ENCODE measurements at regions not wholly inside any gene's neighbourhood (a gene's known extent, or its start where the extent isn't known, plus 50 kb on each side); places are given as distances from the start of the nearest gene placed in this dataset.
"Not testable (repeated sequence)": the region's sequence is repeated elsewhere in the genome, so short reads cannot be mapped to it uniquely, and the experiment has no call there.

GRCh38 chr11:67940440-67940839 lies 63.5 kb downstream of the UNC93B1 start:
- DNase-seq (ENCODE audit: low read depth in 2 of 2), result not testable (repeated sequence)

GRCh38 chr11:67938964-67939363 lies 64.9 kb downstream of the UNC93B1 start:
- not testable (repeated sequence) for DNase-seq (ENCODE audit: low read depth in 2 of 2)

- DNase-seq (ENCODE audit: low read depth in 2 of 2), result not testable (repeated sequence)
Measured at GRCh38 chr11:67938371-67938770, 65.5 kb downstream of the UNC93B1 start.

- not testable (repeated sequence) for DNase-seq (ENCODE audit: low read depth in 2 of 2)
Measured at GRCh38 chr11:67923565-67923964, 80.3 kb downstream of the UNC93B1 start.

- DNase-seq (ENCODE audit: low read depth in 2 of 2), result not testable (repeated sequence)
Measured at GRCh38 chr11:67920546-67920945, 83.4 kb downstream of the UNC93B1 start.

- DNase-seq (ENCODE audit: low read depth in 2 of 2), result not testable (repeated sequence)
Measured at GRCh38 chr11:67912184-67912583, 91.7 kb downstream of the UNC93B1 start.

GRCh38 chr11:67911211-67911610 lies 92.7 kb downstream of the UNC93B1 start:
- not testable (repeated sequence) for DNase-seq (ENCODE audit: low read depth in 2 of 2)

GRCh38 chr11:67910803-67911202 lies 93.1 kb downstream of the UNC93B1 start:
- not testable (repeated sequence) for DNase-seq (ENCODE audit: low read depth in 2 of 2)

GRCh38 chr11:67906969-67907368 lies 96.9 kb downstream of the UNC93B1 start:
- not testable (repeated sequence) for DNase-seq (ENCODE audit: low read depth in 2 of 2)

- DNase-seq (ENCODE audit: low read depth in 2 of 2), result not testable (repeated sequence)
Measured at GRCh38 chr11:67899462-67899861, 104.4 kb downstream of the UNC93B1 start.

GRCh38 chr11:67893487-67893886 lies 110.4 kb downstream of the UNC93B1 start:
- not testable (repeated sequence) for DNase-seq (ENCODE audit: low read depth in 2 of 2)

- not testable (repeated sequence) for DNase-seq (ENCODE audit: low read depth in 2 of 2)
Measured at GRCh38 chr11:67889646-67890045, 114.3 kb downstream of the UNC93B1 start.

GRCh38 chr11:67888056-67888455 lies 115.8 kb downstream of the UNC93B1 start:
- not testable (repeated sequence) for DNase-seq (ENCODE audit: low read depth in 2 of 2)

GRCh38 chr11:67886672-67887071 lies 117.2 kb downstream of the UNC93B1 start:
- DNase-seq (ENCODE audit: low read depth in 2 of 2), result not testable (repeated sequence)

GRCh38 chr11:67886207-67886606 lies 117.7 kb downstream of the UNC93B1 start:
- not testable (repeated sequence) for DNase-seq (ENCODE audit: low read depth in 2 of 2)

GRCh38 chr11:67885574-67885973 lies 118.3 kb downstream of the UNC93B1 start:
- not testable (repeated sequence) for DNase-seq (ENCODE audit: low read depth in 2 of 2)

GRCh38 chr11:67884761-67885558 lies 118.9 kb downstream of the UNC93B1 start:
- not testable (repeated sequence) for DNase-seq (ENCODE audit: low read depth in 2 of 2)

GRCh38 chr11:67884073-67884757 lies 119.7 kb downstream of the UNC93B1 start:
- DNase-seq (ENCODE audit: low read depth in 2 of 2), result not testable (repeated sequence)

- DNase-seq (ENCODE audit: low read depth in 2 of 2), result not testable (repeated sequence)
Measured at GRCh38 chr11:67882304-67882703, 121.6 kb downstream of the UNC93B1 start.

GRCh38 chr11:67881836-67882235 lies 122.1 kb downstream of the UNC93B1 start:
- DNase-seq (ENCODE audit: low read depth in 2 of 2), result not testable (repeated sequence)

- DNase-seq (ENCODE audit: low read depth in 2 of 2), result not testable (repeated sequence)
Measured at GRCh38 chr11:67880594-67881196, 123.2 kb downstream of the UNC93B1 start.

GRCh38 chr11:67878666-67879065 lies 125.2 kb downstream of the UNC93B1 start:
- not testable (repeated sequence) for DNase-seq (ENCODE audit: low read depth in 2 of 2)

Measured in stimulated activated CD4-positive, alpha-beta T cell treated with anti-CD3 and anti-CD28 coated beads, Interleukin-1b, Interleukin-23, amount 100 ng/mL, for 1 hour (primary cell).